ENCODE measurements at regions not wholly inside any gene's neighbourhood (a gene's known extent, or its start where the extent isn't known, plus 50 kb on each side); places are given as distances from the start of the nearest gene placed in this dataset.

- ATAC-seq = no peak
- Histone ChIP-seq H3K27ac (no peak overlapping the region), H3K36me3 (no peaks in the 10 kb centered on the region), H3K4me1 (no peaks in the 10 kb centered on the region), H3K4me3 (no peak overlapping the region), H3K27me3 (no peaks in the 10 kb centered on the region), H3K9me3 (no peaks in the 10 kb centered on the region)
- TF ChIP-seq POLR2A (IDR thresholded peaks at IDR 0.05) = no peak
- no peak for TF ChIP-seq CTCF (IDR thresholded peaks at IDR 0.05)
- TF ChIP-seq EP300 (IDR thresholded peaks at IDR 0.05) = no peak
- TF ChIP-seq POLR2AphosphoS5 (IDR thresholded peaks at IDR 0.05) = no peak
- WGBS, 2 donors (ENCODE audit: low coverage in 1 of 2) = 40 to 75% methylated on average over 1 of the region's 2 CpGs
Observed at GRCh38 chrX:20397587-20397986, 130.9 kb upstream of the RPS6KA3 start.

- 83% methylated on average over 1 of the region's 4 CpGs; no CpG with 5 or more reads in 1 of the 2 donors for WGBS, 2 donors (ENCODE audit: low coverage in 1 of 2)
- Histone ChIP-seq H3K27me3 (no peaks in the 10 kb centered on the region), H3K4me3 (no peak overlapping the region), H3K27ac (no peak overlapping the region), H3K36me3 (no peaks in the 10 kb centered on the region), H3K4me1 (no peaks in the 10 kb centered on the region), H3K9me3 (no peaks in the 10 kb centered on the region)
- ATAC-seq = peak; percentile 36
- TF ChIP-seq EP300 (IDR thresholded peaks at IDR 0.05) (no peak), CTCF (IDR thresholded peaks at IDR 0.05) (no peak), POLR2A (IDR thresholded peaks at IDR 0.05) (no peak), POLR2AphosphoS5 (IDR thresholded peaks at IDR 0.05) (no peak)
Observed at GRCh38 chrX:20394451-20394850, 127.7 kb upstream of the RPS6KA3 start.

GRCh38 chrX:20393944-20394343 lies 127.2 kb upstream of the RPS6KA3 start:
- 83 to 92% methylated on average over 1 of the region's 1 CpG for WGBS, 2 donors (ENCODE audit: low coverage in 1 of 2)
- H3K9me3 ChIP-seq = no peaks in the 10 kb centered on the region
- H3K4me1 ChIP-seq = no peaks in the 10 kb centered on the region
- no peak overlapping the region for H3K4me3 ChIP-seq
- no peak for ATAC-seq
- no peaks in the 10 kb centered on the region for H3K27me3 ChIP-seq
- TF ChIP-seq POLR2A (IDR thresholded peaks at IDR 0.05) (no peak), POLR2AphosphoS5 (IDR thresholded peaks at IDR 0.05) (no peak), CTCF (IDR thresholded peaks at IDR 0.05) (no peak), EP300 (IDR thresholded peaks at IDR 0.05) (no peak)
- no peaks in the 10 kb centered on the region for H3K36me3 ChIP-seq
- H3K27ac ChIP-seq = no peak overlapping the region

- no peak for ATAC-seq
- no peak overlapping the region for H3K27ac ChIP-seq
- no peaks in the 10 kb centered on the region for H3K4me1 ChIP-seq
- no peak overlapping the region for H3K4me3 ChIP-seq
- 80% methylated on average over 1 of the region's 5 CpGs; no CpG with 5 or more reads in 1 of the 2 donors for WGBS, 2 donors (ENCODE audit: low coverage in 1 of 2)
- no peaks in the 10 kb centered on the region for H3K9me3 ChIP-seq
- no peaks in the 10 kb centered on the region for H3K36me3 ChIP-seq
- no peaks in the 10 kb centered on the region for H3K27me3 ChIP-seq
- no peak for TF ChIP-seq POLR2A (IDR thresholded peaks at IDR 0.05)
Observed at GRCh38 chrX:20388594-20388993, 121.9 kb upstream of the RPS6KA3 start.

- no peak overlapping the region for H3K27ac ChIP-seq
- no peak for ATAC-seq
- no peaks in the 10 kb centered on the region for H3K27me3 ChIP-seq
- H3K9me3 ChIP-seq = no peaks in the 10 kb centered on the region
- WGBS, 2 donors (ENCODE audit: low coverage in 1 of 2) = 10 to 57% methylated on average over 1 of the region's 1 CpG
- no peaks in the 10 kb centered on the region for H3K4me1 ChIP-seq
- H3K4me3 ChIP-seq = no peak overlapping the region
- no peak for TF ChIP-seq CTCF (IDR thresholded peaks at IDR 0.05)
- no peaks in the 10 kb centered on the region for H3K36me3 ChIP-seq
Observed at GRCh38 chrX:20383477-20383876, 116.8 kb upstream of the RPS6KA3 start.

Measured in gastroesophageal sphincter (tissue), 4 donors.